ENCODE measurements at regions not wholly inside any gene's neighbourhood (a gene's known extent, or its start where the extent isn't known, plus 50 kb on each side); places are given as distances from the start of the nearest gene placed in this dataset.

DNA sequence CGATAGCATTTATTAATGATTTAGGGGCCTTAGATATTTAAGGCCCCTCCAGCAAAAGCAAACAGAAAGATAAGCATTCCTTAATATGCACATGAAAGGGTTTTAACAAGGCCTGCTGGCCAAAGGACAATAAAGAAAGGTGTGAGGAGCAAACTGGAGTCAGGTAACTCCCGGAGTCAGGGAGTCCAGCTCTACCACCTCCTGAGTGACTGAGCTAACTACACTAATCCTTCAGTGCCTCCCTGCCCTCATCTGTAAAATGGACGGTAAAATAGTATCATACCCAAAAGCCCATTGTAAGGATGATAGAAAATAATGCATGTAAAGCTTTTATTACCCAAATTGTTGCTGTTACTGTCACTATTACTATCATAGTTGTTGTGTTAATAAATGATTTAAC, 161.7 kb downstream of the SIPA1L2 start:
- no peak for TF ChIP-seq GATA2 (IDR thresholded peaks at IDR 0.05; ENCODE audit: low read depth, low read length)
- TF ChIP-seq GATA3 (IDR thresholded peaks at IDR 0.05; ENCODE audit: low read depth, low read length), result no peak

DNA sequence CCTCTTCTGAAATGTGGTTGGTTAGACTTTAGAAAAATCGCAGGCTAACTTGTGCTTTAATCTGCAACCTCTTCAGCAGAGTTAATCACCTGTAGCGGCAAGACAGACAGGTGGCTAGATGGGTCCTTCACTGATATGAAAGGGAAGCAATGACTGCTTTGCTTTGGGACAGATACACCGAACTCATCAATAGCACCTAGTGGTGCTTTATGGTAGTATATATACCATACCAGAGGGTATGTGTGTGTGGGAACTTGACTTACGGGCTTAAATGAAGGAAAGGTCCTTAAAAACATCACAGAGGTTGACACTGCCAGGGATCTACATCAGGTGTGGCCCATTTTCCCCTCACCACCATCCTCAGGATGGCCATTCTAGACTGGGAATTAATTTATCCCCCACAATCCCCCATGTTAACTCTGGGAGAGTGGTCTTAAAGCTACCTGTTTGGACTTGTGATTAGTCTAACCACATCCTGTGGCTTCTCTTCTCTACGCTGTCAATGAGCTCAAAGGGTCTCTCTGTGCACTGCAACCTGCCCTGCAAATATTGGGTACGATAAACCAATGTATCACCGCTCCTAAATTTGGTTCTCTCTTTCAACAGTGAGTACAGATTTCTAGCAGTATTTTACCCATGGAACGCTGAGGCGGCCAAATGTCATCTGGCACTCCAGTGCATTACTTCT, 162.7 kb downstream of the SIPA1L2 start:
- TF ChIP-seq GATA2 (IDR thresholded peaks at IDR 0.05; ENCODE audit: low read depth, low read length), result no peak
- no peak for TF ChIP-seq GATA3 (IDR thresholded peaks at IDR 0.05; ENCODE audit: low read depth, low read length)

DNA sequence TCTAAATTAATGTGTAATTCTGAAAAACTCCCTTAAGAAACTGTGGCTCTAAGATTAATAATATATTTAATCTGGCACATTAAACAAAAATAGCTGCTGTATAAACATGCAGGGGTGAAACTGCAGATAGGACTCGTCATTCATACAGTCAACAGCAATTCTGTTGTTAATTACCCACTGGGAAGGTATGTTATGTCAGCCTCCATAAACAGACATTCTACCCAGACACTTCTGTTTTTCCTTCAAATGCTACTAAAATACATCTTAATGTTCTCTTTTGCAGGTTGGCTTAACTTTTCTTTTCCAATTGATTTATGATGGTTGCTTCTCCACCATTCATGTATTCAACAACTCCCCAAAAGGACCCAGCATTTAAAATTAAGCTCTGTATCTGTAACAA, 165.6 kb downstream of the SIPA1L2 start:
- TF ChIP-seq GATA2 (IDR thresholded peaks at IDR 0.05; ENCODE audit: low read depth, low read length) (no peak), GATA3 (IDR thresholded peaks at IDR 0.05; ENCODE audit: low read depth, low read length) (no peak)

DNA sequence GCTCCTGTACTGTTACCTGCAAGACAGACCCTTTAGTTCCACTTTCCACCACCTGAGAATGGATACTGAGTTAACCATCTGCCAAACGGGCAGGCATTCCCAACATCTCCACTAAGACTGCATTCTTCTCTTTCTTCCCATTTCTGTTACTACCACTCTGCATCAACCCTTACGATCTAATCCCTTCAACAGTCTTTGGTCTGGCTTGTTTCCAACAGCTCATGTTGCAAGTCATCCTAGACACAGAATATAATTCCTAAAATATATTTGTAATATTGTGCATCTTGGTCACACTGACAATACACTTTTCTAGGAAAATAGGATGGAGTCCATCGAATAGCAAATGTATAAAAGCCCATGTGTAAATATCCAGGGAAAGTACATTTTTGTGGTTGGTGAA, 166.7 kb downstream of the SIPA1L2 start:
- TF ChIP-seq GATA3 (IDR thresholded peaks at IDR 0.05; ENCODE audit: low read depth, low read length), result no peak
- TF ChIP-seq GATA2 (IDR thresholded peaks at IDR 0.05; ENCODE audit: low read depth, low read length), result no peak

GRCh38 chr1:232462213-232462612, 167.7 kb downstream of the SIPA1L2 start:
- TF ChIP-seq GATA2 (IDR thresholded peaks at IDR 0.05; ENCODE audit: low read depth, low read length) (no peak), GATA3 (IDR thresholded peaks at IDR 0.05; ENCODE audit: low read depth, low read length) (no peak)

- TF ChIP-seq GATA3 (IDR thresholded peaks at IDR 0.05; ENCODE audit: low read depth, low read length), result no peak
- no peak for TF ChIP-seq GATA2 (IDR thresholded peaks at IDR 0.05; ENCODE audit: low read depth, low read length)
These were observed 170.1 kb downstream of the SIPA1L2 start for GRCh38 chr1:232459826-232460225.

GRCh38 chr1:232459087-232459486, 170.8 kb downstream of the SIPA1L2 start:
- no peak for TF ChIP-seq GATA2 (IDR thresholded peaks at IDR 0.05; ENCODE audit: low read depth, low read length)
- no peak for TF ChIP-seq GATA3 (IDR thresholded peaks at IDR 0.05; ENCODE audit: low read depth, low read length)

GRCh38 chr1:232457595-232457994, 172.3 kb downstream of the SIPA1L2 start:
- TF ChIP-seq GATA2 (IDR thresholded peaks at IDR 0.05; ENCODE audit: low read depth, low read length), result no peak

DNA sequence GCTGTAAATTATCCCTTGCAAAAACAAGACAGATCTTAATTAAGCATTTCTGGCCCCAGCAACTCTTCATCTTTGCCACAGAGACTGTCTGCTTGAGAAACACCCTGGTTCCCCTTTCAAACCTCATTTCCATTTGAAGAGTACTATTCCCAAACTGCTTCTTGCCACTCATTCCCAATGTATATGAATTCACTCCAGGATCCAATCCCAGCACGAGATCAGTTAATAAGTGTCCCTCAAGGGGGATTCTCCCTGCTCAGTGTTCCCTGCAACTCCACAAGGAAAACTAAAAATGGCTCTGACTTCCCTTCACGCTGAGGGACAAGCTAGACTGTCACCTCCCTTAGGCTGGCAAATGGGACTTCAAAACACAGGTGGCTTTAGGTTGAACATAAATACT, 173.2 kb downstream of the SIPA1L2 start:
- no peak for TF ChIP-seq GATA3 (IDR thresholded peaks at IDR 0.05; ENCODE audit: low read depth, low read length)
- TF ChIP-seq GATA2 (IDR thresholded peaks at IDR 0.05; ENCODE audit: low read depth, low read length), result no peak

GRCh38 chr1:232454227-232454886, 175.6 kb downstream of the SIPA1L2 start:
- TF ChIP-seq GATA3 (IDR thresholded peaks at IDR 0.05; ENCODE audit: low read depth, low read length) (no peak), GATA2 (IDR thresholded peaks at IDR 0.05; ENCODE audit: low read depth, low read length) (peak; percentile 21; the same call in 1 of the 2 replicates)

GRCh38 chr1:232452736-232453440, 177.0 kb downstream of the SIPA1L2 start:
- TF ChIP-seq GATA3 (IDR thresholded peaks at IDR 0.05; ENCODE audit: low read depth, low read length), result no peak
- no peak for TF ChIP-seq GATA2 (IDR thresholded peaks at IDR 0.05; ENCODE audit: low read depth, low read length)

GRCh38 chr1:232452117-232452516, 177.8 kb downstream of the SIPA1L2 start:
- TF ChIP-seq GATA2 (IDR thresholded peaks at IDR 0.05; ENCODE audit: low read depth, low read length) (no peak), GATA3 (IDR thresholded peaks at IDR 0.05; ENCODE audit: low read depth, low read length) (no peak)

DNA sequence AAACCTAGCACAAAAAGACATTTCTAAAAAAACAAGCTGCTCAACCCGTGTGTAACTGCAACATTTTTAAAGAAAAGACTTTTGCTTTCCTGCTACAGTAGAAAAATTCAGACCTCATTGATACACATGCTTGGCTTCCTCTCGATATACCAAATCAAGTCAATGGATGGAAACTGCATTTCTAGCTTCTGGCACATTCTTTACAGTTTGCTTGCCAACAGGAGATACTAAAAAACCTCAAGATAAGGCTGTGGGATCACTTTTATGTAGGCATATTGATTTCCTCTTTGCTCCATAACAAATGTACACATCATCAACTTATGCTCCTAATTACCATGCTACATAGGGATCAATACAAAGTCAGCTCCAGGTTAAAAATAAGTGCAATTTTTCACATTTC, 178.4 kb downstream of the SIPA1L2 start:
- TF ChIP-seq GATA2 (IDR thresholded peaks at IDR 0.05; ENCODE audit: low read depth, low read length) (no peak), GATA3 (IDR thresholded peaks at IDR 0.05; ENCODE audit: low read depth, low read length) (no peak)

GRCh38 chr1:232450615-232451014, 179.3 kb downstream of the SIPA1L2 start:
- TF ChIP-seq GATA3 (IDR thresholded peaks at IDR 0.05; ENCODE audit: low read depth, low read length), result no peak
- no peak for TF ChIP-seq GATA2 (IDR thresholded peaks at IDR 0.05; ENCODE audit: low read depth, low read length)

DNA sequence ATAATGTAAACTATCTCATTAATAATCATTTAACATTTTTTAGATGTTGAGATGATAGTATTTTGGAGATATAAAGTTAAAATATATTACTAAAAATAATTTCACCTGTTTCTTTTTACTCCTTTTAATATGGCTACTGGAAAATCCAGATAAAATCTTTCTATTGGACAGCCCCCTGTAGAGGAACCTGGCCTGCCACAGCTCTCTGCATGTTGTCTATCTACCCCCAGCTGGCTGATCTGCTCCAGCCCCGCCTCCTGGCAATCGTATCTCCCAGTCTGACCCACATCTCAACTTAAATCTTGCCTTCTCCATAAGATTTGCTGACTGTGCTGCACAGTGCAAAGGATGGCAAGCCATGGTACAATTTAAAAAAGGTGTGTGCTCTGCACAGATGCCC, 182.8 kb downstream of the SIPA1L2 start:
- TF ChIP-seq GATA3 (IDR thresholded peaks at IDR 0.05; ENCODE audit: low read depth, low read length) (no peak), GATA2 (IDR thresholded peaks at IDR 0.05; ENCODE audit: low read depth, low read length) (peak; percentile 43; the same call in 1 of the 2 replicates)

Data from SH-SY5Y (cell line).